NOMO-1 treated with dmso at 0.1 percent for 144 hours (cell line): ENCODE measurements at regions not wholly inside any gene's neighbourhood (a gene's known extent, or its start where the extent isn't known, plus 50 kb on each side); places are given as distances from the start of the nearest gene placed in this dataset.

Experiments
- DNase-seq: peaks from one replicate; lab custom pipeline; 2025; ENCODE audit not compliant: unreplicated experiment; lab: John Stamatoyannopoulos, UW

DNA sequence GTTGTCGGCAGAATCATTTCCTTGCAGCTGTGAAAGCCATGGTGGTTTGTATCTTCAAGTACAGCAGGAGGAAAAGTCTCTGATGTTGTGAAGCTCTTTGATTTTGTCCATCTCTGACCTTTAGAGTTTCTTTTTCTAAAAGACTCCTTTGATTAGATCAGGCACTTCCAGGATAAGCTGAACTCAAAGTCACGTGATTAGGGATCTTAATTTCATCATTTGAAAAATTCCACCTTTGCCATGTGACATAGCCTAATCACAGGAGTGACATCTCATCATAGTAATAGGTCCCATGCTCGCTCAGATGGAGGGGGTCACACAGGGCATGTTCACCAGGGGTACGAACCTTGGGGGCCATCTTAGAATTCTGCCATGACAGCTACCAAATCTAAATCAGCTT, 441.5 kb upstream of the CDH4 start:
- no peak for DNase-seq

DNA sequence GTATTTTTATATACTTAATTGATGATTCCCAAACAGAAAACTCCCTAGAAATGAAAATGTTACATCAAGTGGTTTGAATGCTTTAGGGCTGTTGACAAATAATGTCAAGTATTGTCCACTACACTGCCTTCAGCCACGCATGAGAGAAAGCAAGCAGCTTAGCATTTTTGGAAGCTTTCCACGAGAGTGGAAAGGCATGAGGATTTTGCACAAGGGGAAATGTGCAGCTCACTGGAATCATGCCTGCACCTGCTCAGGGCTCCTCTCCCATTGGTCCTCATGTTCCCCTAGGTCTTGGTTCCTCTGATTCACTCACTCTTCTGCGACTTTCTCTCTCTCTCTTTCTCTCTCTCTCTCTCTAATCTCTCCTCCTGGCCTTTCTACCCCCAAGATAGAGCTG, 439.5 kb upstream of the CDH4 start:
- DNase-seq = no peak

DNA sequence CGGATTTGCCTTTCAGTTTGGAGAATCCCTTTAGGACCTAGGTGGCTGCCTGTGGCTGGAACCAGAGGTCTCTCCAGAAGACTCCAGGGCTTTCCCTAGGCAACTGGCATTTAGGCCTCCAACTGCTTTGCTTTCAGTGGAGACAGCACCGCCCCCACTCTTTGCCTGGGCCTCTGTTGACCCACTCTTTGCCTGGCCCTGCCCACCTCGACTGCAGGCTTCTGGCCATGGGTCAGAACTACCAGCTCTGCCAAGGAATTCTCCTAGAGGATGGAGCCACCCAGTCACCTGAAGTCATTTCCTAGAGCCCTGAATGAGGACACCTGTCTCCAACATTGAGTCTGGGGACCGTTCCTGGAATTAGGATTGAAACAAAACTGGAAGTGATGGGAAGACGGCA, 439.0 kb upstream of the CDH4 start:
- DNase-seq = no peak

DNA sequence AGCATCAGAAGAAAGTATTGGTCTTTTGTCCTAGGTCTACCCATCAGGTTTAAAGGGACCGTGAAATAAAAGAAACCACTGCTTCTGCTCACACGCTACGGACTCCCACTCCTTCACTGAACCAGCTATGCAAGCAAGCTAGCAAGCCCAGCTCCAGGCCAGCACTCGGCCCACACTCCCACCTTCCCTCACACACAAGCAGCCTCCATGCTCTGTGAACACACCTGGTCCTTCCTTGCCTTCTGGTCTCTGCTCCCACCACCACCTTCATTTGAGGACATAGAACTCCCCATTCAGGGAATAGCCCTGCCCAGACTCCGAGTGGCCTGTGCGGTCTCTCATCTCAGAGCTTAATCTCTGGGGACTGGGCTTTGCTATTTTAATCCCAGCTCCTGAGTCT, 436.4 kb upstream of the CDH4 start:
- DNase-seq = no peak

DNA sequence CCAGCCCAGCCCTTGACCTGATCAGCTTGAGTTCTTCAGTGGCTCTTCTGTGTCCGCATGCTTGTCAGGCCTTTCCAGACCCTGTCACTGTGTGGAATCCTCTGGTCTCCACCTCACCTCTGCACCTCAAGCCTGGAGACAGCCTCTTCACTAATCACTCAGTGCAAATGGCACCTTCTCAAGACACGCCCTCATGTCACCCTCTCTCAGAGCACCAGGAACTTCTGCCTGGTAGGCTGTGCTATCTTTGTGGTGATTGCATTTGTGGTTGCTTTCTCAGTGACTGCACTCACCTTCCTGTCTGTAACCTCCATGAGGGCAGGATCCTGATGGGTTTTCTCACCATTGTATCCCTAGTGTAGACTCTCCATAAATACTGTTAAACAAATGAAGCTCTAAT, 435.2 kb upstream of the CDH4 start:
- no peak for DNase-seq

DNA sequence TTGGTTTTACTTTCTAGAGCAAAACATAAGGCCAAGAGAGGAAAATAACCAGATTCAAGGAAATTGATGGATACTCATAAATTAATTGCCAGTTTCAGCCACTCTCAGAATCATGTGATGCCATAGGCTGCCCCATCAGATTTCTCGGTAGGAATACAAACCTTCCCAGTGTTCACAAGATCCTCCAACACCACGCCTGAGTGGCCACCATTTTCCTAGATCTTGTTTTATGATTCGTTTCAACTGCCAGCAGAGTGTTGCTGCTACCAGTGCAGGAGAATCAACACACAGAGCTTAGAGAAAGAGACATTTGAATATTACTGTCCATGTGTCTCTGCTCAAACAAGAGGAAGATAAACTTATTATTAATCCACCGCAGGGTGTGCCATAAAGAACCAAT, 434.2 kb upstream of the CDH4 start:
- DNase-seq = no peak

DNA sequence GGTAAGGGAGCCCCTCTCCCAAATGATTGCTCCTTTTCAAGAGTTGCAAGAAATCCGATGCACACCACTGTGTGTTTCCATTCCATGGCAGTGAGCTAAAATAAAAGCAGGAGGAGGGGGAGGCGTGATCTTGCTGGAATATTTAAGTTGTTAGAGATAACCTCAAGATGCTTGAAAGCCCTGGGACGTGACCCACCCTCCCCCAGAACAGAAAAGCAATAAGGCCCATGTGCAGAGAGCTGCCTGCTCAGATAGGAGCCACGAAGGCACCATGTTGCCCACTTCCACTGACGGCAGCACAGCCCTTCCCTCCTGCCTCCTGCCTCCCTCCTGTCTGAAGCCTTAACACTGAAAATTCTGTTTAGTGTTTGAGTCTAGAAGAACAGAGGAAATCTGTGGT, 432.6 kb upstream of the CDH4 start:
- DNase-seq = no peak

DNA sequence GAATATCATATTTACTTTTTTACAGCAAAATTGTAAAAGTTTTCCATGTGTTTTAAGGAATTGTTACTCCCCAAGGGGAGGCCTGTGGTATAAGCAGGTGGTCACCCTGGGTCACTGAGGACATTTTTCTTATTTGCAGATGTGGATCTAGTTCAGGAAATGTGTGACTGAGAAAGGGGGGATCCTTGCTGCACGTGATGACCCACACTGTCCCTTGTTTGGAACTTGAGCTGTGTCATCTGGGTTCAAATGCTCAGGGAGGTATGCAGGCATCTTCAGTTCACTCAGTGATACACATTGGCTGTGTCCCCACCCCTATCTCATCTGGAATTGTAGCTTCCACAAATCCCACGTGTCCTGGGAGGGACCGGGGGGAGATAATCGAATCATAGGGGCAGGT, 431.9 kb upstream of the CDH4 start:
- no peak for DNase-seq

DNA sequence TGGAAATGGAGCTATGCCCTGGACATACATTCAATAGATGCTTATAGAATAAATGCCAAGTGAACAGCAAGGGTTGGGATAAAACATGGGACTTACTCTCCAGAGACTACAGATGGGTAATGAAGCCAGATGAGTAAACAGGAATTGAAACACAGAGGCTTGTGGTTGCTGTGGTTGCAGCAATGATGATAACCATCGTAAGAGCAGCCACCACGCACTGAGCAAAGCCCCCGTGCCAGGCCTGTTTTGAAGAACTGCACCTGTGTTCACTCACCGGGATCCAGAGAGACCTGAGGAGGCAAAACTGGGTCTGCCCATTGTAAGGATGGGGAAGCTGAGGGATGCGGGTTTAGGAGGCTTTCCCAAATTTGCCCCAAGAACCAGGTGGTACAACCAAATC, 431.1 kb upstream of the CDH4 start:
- DNase-seq = no peak

DNA sequence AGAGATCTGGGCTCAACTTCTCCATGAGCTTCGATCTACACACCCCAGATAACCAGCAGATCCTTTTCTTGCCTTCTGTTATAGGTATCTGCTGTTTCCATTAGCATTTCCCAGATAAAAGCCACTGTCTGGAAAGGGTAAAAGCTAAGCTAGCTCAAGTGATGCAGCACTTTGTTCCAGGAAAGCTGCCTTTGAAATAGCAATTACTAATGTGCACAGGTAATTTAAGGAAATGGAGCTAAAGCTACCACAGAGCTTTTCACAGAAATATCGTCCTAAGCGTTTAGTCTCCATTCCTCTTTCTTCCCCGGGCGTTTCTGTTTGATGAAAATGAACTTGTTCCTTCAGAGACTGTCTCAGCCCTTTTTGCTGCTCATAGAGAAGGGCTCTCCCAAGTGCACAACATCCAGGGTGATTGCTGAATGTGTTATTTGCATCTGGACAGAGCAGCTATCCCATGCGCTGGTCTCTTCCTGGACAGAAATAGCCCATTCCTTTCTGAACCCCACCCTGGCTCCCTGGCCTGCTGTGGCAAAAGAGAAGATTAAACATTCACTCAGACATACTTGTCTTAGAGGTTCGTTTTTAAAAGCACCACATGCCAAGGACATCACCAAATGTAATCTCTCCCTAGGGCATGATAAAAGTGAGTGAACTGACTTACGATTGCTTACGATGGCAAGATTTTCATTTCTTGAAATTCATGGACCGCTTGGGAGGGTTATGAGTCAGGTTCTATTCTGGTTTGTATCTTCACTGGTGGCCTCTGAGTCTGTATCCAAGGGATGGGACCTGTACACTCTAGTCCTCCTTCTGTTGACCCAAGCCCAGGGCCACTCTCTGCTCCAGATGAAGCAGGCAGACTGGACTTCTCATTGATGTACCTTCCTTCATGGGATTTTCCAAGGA, 429.1 kb upstream of the CDH4 start:
- no peak for DNase-seq

DNA sequence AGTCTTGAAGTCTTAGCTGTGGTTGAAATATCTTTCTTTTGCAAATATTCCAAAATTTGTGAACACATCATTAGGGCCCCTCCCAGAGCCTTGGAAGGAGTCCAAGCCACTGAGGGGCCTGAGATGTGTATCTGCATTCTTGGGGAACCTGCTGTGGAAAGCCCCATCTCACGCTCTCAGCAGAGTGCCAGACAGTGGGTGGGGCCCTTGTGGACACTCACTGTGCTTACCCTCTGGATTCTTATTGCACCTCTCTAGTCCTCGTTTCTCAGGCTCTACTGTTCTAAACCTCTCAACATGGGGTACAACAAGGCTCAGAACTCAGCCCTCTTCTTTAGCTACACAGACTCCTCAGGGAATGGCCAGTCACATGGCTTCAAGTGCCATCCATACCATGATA, 416.2 kb upstream of the CDH4 start:
- no peak for DNase-seq

DNA sequence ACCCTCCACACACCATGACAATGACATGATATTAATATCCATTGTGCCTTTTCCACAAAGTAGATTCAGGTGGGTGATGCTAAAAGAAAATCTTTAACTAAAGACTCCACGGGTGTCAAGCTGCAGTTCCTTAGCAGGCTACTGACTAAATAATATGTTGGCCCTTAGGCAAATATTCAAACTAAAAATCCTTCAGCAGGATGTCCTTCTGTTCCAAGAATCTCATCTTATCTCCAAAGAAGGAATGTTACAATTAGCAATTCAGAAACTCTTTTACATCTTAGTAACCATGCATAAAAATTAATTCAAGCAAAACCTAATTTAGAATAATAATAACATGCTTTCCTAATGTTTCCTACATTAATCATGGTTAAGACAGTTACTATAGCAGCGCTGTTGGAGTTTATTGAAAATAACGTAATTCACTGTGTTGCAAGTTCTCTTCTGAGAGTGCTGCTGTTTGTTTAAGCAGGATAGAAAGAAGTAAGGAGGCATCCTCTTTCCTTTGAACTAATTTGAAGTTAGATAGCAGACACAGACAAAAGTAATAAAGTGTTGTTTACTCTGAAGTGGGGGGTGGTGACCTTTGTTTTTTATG, 414.8 kb upstream of the CDH4 start:
- DNase-seq = no peak

DNA sequence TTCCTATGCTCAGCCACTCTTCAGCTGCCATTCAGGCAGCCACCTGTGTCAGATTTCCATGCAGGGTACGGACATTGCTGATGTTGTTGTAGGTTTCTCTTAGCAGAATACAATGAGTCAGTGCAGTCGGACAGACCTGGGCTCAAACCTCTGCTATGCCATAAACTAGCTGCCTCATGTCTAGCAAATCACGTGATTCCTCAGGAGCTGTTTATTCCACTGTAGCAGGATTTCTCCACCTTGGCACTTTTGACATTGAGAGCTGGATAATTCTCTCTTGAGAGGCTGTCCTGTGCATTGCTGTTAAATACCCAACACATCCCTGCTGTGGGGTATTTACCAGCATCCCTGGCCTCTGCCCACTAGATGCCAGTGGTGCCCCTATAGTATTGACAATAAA, 413.8 kb upstream of the CDH4 start:
- DNase-seq = no peak

DNA sequence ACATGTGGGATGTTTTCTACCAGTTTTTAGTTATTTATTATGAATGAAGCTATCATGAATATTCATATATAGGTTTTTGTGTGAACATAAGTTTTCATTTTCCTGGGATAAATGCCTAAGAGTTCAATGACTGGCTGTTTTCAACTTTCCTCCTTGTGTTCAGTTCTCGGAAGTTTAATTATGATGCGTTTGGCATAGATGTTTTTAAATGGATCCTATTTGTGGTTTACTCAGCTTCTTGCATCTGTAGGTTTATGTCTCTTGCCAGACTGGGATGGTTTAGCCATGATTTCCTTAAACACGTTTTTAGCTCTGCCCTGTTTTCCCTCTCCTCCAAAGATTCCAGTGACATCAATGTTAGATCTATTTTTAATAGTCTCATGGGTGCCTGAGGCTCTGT, 411.1 kb upstream of the CDH4 start:
- DNase-seq = no peak

DNA sequence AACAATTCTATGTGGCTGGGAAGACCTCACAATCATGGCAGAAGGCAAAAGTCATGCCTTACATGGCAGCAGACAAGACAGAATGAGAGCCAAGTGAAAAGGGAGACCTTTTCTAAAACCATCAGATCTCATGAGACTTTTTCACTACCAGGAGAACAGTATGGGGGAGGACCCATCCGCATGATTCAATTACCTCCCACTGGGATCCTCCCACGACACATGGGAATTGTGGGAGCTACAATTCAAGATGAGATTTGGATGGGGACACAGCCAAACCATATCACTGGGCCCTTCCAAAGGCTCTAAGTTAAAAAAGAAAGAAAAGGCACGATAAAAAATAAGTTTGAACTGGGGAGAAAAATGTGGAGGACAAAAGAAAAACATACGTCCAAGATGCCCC, 406.9 kb upstream of the CDH4 start:
- DNase-seq = no peak

DNA sequence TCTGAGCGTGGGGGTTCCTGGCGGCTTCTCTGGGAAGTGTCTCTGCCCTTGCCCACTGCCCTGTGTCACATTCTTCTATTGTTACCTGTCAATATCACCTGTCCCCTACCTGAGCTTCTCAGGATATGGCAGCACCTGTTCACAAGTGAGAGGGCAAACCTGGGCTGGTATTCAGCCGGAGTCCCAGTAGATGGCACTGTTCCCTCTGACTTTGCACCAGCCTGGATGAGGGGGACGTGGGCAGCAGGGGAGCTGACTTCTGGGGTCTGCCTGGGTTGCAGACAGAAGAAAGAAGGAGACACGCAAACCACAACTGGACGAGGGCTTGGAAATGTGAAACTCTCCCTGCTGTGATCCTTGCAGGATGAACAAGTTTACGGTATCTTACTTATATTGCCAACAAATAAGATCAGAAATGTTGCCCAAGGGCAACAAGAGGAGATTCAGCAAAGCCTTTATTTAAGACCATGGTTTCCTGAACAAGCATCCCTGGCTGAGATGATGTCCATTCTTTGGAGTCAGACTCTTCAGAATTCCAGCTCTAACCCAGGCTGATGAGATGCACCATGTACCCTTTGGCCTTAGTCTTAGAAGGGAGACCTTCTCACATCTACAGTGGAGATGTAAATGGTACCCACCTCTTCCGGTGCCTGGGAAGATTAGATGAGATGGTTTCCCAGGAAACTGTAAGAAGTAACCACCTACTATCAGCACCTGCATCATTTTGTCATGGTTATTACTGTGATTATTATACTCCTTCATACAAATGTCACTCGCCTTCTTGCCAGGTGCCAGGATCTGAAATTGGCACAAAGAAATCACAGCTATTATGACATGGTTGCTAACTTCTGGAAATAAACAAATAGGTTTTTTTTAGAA, 400.0 kb upstream of the CDH4 start:
- no peak for DNase-seq

DNA sequence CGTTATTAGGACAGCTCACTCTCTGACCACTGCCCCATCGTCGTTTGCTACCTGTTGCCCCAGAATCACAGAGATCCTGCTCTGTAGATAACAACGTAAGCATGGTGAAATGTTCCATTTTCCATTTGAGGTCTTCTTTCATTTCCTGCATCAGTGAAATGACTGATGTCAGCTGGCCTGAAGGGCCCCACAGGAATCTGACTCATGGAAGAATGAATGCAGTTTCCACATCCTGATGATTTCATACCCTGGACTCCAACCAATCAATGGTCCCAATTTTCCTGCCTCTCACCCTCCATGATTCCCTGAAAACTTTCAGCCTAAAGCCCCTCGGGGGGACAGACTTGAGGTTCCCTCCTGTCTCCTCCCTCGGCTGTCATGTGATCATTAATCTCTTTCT, 394.4 kb upstream of the CDH4 start:
- no peak for DNase-seq

DNA sequence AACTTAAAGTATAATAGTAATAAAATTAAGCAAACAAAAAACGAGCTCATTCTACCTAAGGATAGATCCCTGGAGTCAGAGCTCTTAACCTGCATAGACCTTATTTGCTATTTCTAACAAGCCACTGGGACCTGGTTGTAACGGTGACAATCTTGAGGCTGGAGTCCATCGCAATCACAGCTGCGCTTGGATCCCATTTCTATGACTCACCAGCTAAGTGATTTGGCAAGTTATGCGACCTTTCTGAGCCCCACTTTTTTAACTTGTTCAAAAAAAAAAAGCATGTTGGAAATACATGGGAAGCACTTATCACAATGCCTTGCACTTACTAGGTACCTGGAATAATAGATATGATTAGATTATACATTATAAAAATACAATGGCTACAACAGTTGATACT, 389.5 kb upstream of the CDH4 start:
- DNase-seq = no peak

DNA sequence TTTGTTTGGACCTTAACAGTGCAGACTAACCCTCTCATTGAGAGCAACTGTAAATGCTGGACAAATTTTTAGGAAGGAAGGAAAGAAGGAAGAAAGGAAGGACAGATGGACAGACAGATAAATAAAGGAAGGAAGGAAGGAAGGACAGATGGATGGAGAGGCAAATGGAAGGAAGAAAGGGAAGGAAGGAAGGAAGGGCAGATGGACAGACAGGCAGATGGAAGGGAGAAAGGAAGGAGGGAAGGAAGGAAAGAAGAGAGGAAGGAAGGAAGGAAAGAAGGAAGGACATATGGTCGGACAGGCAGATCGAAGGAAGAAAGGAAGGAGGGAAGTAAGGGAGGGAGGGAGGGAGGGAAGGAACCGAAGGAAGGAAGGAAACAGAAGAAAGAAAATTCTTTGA, 388.5 kb upstream of the CDH4 start:
- no peak for DNase-seq

DNA sequence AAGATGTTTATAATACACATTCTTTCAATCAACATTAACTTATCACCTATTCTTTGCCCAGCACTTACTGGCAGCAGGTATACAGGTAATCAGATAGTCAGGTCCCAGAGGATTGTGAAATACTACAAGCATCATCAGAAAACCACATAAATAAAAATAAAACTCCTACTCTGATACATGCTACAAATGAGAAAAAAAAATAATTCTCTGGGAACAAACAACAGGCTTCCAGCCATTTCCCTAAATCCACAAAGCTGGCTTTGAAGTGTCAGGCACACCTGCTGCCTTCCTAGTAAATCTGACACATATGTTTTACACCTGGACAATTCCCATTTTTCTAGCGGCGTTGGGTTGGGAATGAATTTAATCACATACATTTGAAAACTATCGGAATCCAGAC, 384.5 kb upstream of the CDH4 start:
- no peak for DNase-seq

DNA sequence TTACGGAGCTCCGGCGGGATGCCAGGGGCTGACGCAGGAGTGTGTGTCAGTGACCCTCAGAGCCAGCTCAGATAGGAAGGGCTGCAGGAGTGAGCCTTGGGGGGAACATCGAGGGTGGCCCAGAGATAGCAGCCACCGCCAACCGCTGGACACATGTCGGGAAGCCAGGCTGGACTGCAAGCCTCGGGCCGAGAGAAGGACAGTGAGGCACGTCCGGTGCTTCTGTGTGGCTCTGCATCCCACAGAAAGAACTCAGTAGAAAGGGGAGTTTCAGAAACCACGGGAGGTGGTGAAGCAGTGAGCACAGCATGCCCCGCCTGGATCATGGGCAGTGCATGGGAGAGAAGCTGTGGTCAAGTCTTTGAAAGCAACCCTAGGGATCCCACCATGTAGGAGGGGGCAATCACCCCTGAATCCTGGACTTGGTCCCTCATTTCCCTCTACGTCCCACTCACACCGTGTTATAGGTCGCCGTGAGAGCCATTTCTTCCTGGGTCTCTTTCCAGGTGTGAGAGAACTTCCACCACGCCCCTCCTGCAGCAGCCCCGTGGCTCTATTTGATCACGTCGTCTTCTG, 383.7 kb upstream of the CDH4 start:
- DNase-seq = no peak

DNA sequence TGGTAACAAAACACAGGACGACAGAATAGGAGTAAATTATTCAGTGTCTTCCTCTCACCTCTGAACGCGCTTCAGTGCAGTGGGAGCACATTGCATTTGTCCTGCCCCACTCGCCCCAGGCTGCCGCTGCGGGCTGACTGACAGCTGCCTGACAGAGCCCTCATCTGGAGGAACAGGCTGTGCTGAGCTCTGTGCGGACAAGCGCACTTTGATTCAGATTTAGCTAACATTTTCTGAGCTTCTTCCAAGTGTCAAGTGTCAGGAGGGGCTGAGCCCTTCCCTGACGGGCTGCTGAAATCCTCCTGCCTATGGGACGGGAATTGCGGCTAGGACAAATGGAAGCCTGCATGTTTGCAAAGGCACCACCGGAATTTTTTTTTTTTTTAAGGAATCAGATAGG, 383.0 kb upstream of the CDH4 start:
- no peak for DNase-seq
